Lung (tissue), 1 donor: ENCODE measurements at regions not wholly inside any gene's neighbourhood (a gene's known extent, or its start where the extent isn't known, plus 50 kb on each side); places are given as distances from the start of the nearest gene placed in this dataset.

ENCODE experiments used
- small RNA-seq: library from RNA; depleted of rRNA; stranded (forward); fragments of <200 nt; gene quantifications from one replicate; pipeline ENCODE3, GENCODE V24; 2014; ENCODE audit warnings: low replicate concordance

Small RNAs in the stretch of these regions (small RNA-seq; reads per million reads assigned to genes)
- gene RNU5A-2P: 0.12 reads per million
